ENCODE measurements at regions not wholly inside any gene's neighbourhood (a gene's known extent, or its start where the extent isn't known, plus 50 kb on each side); places are given as distances from the start of the nearest gene placed in this dataset.

DNA sequence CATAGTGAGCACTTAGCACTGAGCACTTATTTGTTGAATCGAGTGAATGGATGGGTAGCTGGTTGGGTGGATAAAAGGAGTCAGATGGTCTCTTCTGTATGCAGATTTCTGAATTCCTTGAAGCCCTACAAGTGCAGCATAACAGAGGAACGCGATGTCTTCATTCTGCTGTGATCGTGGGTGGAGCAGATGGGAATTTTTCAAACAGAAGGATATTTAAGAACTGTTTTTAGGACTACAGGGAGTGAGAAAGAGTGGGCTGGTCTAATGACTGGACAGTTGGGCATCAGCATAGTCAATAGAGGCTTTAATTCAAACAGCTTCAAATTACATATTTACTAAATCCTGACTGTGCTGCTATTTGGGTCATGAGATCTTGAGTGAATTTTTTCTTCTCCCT, 253.2 kb downstream of the CEMIP2 start:
- Histone ChIP-seq H3K56ac (replicated peaks; ENCODE audit: insufficient read length, low read depth, low read length) (no peak overlapping the region), H3K4ac (replicated peaks; ENCODE audit: insufficient read length, low read depth, low read length) (no peak overlapping the region), H4K20me1 (replicated peaks in 1 of 2; ENCODE audit: control insufficient read depth in 1 of 2, insufficient read depth in 2 of 2, low read length in 2 of 2) (no peaks in the 10 kb centered on the region), H2BK20ac (ENCODE audit: low read length) (no peak overlapping the region), H3K4me3 (ENCODE audit: extremely low read depth in 1 of 4, insufficient read depth in 2 of 4, low read depth in 3 of 4, low read length in 4 of 4) (no peak overlapping the region), H3K79me2 (ENCODE audit: control insufficient read depth in 1 of 2, insufficient read depth in 2 of 2, low read length in 2 of 2) (no peaks in the 10 kb centered on the region), H3K9me3 (ENCODE audit: insufficient read depth in 2 of 2, low read depth in 1 of 2, low read length in 1 of 2) (no peaks in the 10 kb centered on the region), H4K5ac (ENCODE audit: insufficient read length, low read depth, low read length) (no peak overlapping the region), H3K9ac (replicated peaks in 1 of 4; ENCODE audit: extremely low read depth in 1 of 4, low read depth in 3 of 4, low read length in 3 of 4) (no peak overlapping the region), H3K23ac (ENCODE audit: insufficient read length) (no peak overlapping the region), H2BK120ac (replicated peaks; ENCODE audit: low read depth, low read length) (no peak overlapping the region), H3K4me1 (replicated peaks in 1 of 4; ENCODE audit: control insufficient read depth in 3 of 4, insufficient read depth in 4 of 4, low read length in 3 of 4) (peaks cover 3 to 15% (median 7%) of the 10 kb centered on the region in 4 experiments), H4K91ac (replicated peaks; ENCODE audit: insufficient read length, low read length) (no peak overlapping the region), H3K23me2 (ENCODE audit: low read depth, low read length) (no peaks in the 10 kb centered on the region), H3K36me3 (ENCODE audit: control insufficient read depth in 2 of 4, insufficient read depth in 4 of 4, low read length in 3 of 4) (no peaks in the 10 kb centered on the region), H3K4me2 (ENCODE audit: insufficient read depth in 1 of 2, low read depth in 2 of 2, low read length in 2 of 2) (no peak overlapping the region), H3K27me3 (replicated peaks in 1 of 4; ENCODE audit: control insufficient read depth in 3 of 4, extremely low read depth in 1 of 4, insufficient read depth in 3 of 4, low read length in 3 of 4) (no peaks in the 10 kb centered on the region), H3K27ac (ENCODE audit: low read depth, low read length) (no peak overlapping the region), H2BK5ac (ENCODE audit: low read depth, low read length) (no peak overlapping the region), H3K79me1 (ENCODE audit: low read depth, low read length) (no peaks in the 10 kb centered on the region), H2AK5ac (ENCODE audit: low read depth, low read length) (no peak overlapping the region), H3K18ac (ENCODE audit: extremely low read depth, low read length) (no peak overlapping the region), H2AFZ (ENCODE audit: low read length) (no peak overlapping the region), H2BK15ac (ENCODE audit: low read length) (no peak overlapping the region), H3K14ac (ENCODE audit: insufficient read length) (no peak overlapping the region), H4K8ac (ENCODE audit: extremely low read depth, insufficient read depth, low read length) (no peak overlapping the region), H2BK12ac (ENCODE audit: low read depth, low read length) (no peak overlapping the region)
- FAIRE-seq (no peak), DNase-seq (ENCODE audit: low read depth in 1 of 2, low spot score in 2 of 2) (no peak)
- POLR2A ChIA-PET (ENCODE audit: partially characterized antibody): no interaction called here
- WGBS, 2 experiments (ENCODE audit: extremely low coverage in 1 of 2, insufficient coverage in 1 of 2, insufficient read length in 1 of 2, insufficient replicate concordance in 2 of 2, low coverage in 1 of 2, low lambda C conversion rate in 2 of 2, missing lambda C conversion rate in 1 of 2): 82% methylated on average over 4 of the region's 4 CpGs; no CpG with 5 or more reads in 1 of the 2 experiments
- CTCF ChIA-PET (ENCODE audit: partially characterized antibody): interaction anchor here (1.1 kb wide), 2 partner anchors 9 to 19 kb away, joined by 3 read pairs; no protein-coding TSS in a partner anchor
- TF ChIP-seq CHD1 (IDR thresholded peaks at IDR 0.05; ENCODE audit: low read depth, low read length): no peak
- no peak for TF ChIP-seq TAF7 (optimal IDR thresholded peaks at IDR 0.05; ENCODE audit: borderline replicate concordance, low read depth, low read length)
- no peak for TF ChIP-seq KDM4A (IDR thresholded peaks at IDR 0.05; ENCODE audit: low read depth, low read length, severe bottlenecking)
- TF ChIP-seq RBBP5 (IDR thresholded peaks at IDR 0.05; ENCODE audit: borderline replicate concordance, low read depth, low read length): no peak
- TF ChIP-seq TEAD4 (IDR thresholded peaks at IDR 0.05; ENCODE audit: low read depth, low read length): no peak
- no peak for TF ChIP-seq POU5F1 (IDR thresholded peaks at IDR 0.05; ENCODE audit: low read depth, low read length)
- no peak for TF ChIP-seq JUND (IDR thresholded peaks at IDR 0.05; ENCODE audit: low read length)
- TF ChIP-seq SUZ12 (IDR thresholded peaks at IDR 0.05; ENCODE audit: low read length): no peak
- no peak for TF ChIP-seq ZNF274 (IDR thresholded peaks at IDR 0.05; ENCODE audit: borderline replicate concordance, extremely low read depth, low read length)
- no peak for TF ChIP-seq FOSL1 (IDR thresholded peaks at IDR 0.05; ENCODE audit: insufficient read depth, low read depth, low read length)
- no peak for TF ChIP-seq USF2 (IDR thresholded peaks at IDR 0.05; ENCODE audit: low read length)
- no peak for TF ChIP-seq HDAC2 (IDR thresholded peaks at IDR 0.05; ENCODE audit: borderline replicate concordance in 1 of 2, low read depth in 2 of 2, low read length in 2 of 2)
